HG03571 (cell line): ENCODE measurements at regions not wholly inside any gene's neighbourhood (a gene's known extent, or its start where the extent isn't known, plus 50 kb on each side); places are given as distances from the start of the nearest gene placed in this dataset.
"Not testable (repeated sequence)": the region's sequence is repeated elsewhere in the genome, so short reads cannot be mapped to it uniquely, and the experiment has no call there.

Source experiments
- ATAC-seq: cut with Tn5 transposase; IDR thresholded peaks from one replicate; pipeline ENCODE4 v1.9.1; 2021; ENCODE audit not compliant: unreplicated experiment

- no peak for ATAC-seq
Measured at GRCh38 chr5:164253764-164254163, 748.3 kb downstream of the MAT2B start.

DNA sequence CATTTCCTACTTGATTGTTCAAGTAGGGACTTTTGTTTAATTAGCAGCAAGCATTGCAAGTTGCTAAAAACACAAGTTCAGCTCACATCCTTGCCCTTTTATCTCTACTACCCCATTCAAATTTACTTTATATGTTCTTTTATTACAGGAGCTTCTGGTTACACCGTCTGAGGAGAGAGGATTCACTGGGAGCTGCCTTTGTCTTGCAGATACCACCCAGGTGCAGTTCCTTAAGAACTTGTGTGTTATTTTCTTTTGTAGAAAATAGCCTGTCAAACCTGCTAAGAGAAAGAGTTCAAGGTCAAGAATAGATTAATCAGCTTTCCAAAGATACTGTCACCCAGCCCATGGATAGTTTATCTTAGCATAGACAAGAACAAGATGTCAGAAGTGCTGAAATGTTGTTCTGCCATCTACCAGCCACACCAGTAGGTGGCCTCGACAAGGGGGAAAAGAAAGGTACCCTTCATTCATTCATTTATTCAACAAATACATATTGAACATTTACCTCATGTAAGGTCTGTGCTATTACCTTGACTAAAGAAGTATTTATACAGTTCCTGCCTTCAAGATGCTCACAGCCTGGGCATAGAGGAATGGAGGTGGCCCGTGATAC is 750.3 kb downstream of the MAT2B start:
- no peak for ATAC-seq

DNA sequence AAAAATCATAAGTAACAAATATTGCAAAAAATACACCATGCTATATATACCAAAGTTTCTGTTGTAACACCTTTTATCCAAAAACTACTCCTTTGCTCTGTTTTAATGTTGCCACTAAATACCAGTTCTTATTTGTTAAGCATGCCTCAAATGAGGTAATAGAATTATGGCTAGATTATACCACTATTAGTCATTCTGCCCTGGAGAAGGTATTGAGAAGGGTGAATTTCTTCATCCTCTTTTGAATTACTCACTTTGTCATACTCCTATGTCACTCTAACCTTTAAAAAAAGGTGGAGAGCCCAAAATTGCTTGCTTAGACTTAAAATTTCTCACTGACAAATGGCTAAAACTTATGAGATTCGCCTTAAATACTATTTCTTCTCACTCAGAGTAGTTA is 750.9 kb downstream of the MAT2B start:
- ATAC-seq = no peak

- ATAC-seq = no peak
Measured at GRCh38 chr5:164256954-164257353, 751.5 kb downstream of the MAT2B start.

- no peak for ATAC-seq
Measured at GRCh38 chr5:164265566-164265965, 760.1 kb downstream of the MAT2B start.

- no peak for ATAC-seq
Measured at GRCh38 chr5:164266571-164266970, 761.2 kb downstream of the MAT2B start.

- no peak for ATAC-seq
Measured at GRCh38 chr5:164277720-164278119, 772.3 kb downstream of the MAT2B start.

- ATAC-seq = no peak
Measured at GRCh38 chr5:164289526-164289925, 784.1 kb downstream of the MAT2B start.

GRCh38 chr5:164296603-164297080 is 791.2 kb downstream of the MAT2B start:
- no peak for ATAC-seq

GRCh38 chr5:164298165-164298564 is 792.7 kb downstream of the MAT2B start:
- ATAC-seq = no peak

DNA sequence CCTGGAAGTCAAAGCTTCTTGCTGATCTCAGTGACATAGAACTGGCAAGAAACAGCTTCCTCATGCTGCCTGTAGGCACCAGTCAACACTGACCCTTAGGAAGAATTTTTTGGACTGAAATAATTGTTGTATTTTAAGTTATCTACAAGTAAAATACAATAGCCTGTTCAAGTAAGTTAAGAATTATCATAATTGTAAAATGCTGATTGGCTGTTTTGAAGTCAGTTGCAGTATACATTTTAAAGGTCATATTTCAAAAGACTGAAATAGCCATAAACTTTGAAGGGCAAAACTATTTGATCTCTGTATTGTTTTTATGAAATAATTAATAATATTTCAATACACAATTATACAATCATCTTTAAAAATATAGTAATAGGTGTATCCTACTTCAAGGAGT is 794.9 kb downstream of the MAT2B start:
- ATAC-seq = no peak

GRCh38 chr5:164301136-164301535 is 795.7 kb downstream of the MAT2B start:
- ATAC-seq = no peak

DNA sequence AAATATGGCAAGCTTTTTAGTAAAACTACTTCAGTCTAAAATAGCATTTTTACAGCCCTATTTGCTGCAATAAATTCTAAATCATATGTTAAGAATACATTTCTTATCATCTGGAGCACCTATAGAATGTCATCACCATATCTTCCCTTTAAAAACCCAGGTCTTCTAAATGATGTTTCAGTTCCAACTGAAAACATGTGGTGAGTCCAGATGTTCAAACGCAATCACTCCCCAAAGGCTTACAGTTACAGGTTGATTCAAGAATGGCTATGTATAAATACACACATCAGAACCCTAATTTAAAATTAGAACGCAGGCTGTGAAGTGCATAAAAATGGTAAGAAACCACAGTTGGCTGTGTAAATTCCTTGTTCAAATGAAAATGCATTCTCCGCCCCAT is 796.3 kb downstream of the MAT2B start:
- ATAC-seq = no peak

DNA sequence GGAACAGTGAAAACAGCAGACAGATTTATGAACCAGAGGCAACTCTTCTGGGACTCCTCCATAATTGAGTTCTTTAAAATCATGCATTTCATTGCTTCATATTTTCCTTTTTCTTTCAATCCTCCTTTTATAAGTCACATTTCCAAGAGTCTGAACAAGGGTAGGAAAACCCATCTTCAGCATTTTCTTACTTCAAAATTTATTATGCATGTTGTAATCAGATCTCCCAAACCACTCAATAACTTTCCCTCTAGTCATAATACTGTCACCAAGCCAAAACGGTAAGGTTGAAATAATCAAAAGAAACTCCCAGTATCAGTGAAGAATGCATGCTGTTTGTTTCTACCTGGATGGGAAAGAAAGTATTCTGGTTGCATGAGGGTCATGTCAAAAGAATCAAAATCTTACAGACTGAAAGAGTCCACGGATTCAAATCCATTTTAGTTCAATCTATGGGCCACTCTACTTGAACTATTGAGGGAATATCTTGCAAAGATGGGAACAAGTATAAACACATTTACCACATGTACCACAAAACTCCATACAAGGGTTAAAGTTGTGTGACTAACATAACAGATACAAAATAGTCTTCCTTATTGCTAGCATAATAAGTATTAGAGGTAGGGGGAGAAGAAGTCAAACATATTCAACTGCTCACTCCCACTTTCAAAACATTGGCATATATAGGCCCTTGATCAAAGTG is 797.3 kb downstream of the MAT2B start:
- no peak for ATAC-seq

DNA sequence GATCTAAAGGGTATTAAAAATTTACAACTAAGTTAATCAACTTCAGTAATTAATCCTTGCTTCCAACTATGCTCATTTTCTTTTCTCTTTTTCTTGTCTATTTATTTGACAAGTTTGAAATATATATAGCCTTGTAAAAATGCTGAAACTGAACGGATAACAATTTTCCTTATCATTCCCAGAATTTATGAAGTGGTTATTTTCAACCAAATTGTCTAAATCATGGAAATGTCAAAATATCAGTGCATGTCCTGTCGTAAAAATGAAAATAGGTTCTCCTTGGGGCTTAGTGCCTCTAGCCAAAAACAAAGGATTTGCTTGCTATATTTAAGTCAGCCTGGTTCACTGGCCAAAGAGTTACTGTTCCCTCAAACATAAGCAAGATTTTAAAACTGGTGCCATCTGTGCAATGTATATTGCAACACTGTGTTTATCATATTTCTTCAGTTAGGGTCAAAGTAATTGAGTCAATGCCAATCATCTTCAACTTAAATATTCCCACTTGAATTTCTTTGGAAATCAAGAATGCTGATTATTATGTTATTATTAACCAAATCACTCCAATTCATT is 798.3 kb downstream of the MAT2B start:
- ATAC-seq = no peak

GRCh38 chr5:164306662-164307061 is 801.2 kb downstream of the MAT2B start:
- no peak for ATAC-seq

DNA sequence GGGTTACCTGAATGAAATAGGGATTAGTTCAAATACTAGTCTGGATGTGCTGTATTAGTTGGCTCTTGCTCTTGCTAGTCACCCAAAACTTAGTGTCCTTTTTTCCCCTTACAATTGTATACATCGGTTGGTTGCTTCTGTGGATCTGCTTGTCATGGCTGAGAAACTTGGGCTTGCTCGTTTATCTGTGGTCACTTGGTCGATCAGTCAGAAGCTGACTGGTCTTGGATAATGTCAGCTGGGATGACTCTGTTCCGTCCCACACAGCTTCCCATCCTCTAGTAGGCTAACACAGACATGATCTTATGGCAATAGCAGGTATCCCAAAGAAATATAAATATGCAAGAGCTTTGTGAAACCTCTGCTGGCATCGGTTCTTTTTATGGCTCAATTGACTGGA is 807.4 kb downstream of the MAT2B start:
- ATAC-seq = no peak

DNA sequence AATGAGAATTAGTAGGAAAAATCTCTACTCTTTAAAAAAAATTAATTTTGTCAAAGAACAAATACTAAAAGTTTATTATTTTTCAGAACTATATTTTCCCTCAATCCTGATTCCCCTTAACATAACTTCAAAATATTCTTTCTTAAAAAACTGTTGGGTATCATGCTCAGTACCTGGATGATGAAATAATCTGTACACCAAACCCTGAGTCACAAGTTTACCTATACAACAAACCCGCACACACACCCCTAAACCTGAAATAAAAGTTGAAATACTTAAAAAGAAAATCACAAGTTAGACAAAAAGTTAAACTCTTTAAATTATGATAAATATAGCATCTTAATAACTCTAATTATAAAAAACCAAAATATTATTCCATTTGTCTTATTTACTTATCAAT is 812.3 kb downstream of the MAT2B start:
- no peak for ATAC-seq

DNA sequence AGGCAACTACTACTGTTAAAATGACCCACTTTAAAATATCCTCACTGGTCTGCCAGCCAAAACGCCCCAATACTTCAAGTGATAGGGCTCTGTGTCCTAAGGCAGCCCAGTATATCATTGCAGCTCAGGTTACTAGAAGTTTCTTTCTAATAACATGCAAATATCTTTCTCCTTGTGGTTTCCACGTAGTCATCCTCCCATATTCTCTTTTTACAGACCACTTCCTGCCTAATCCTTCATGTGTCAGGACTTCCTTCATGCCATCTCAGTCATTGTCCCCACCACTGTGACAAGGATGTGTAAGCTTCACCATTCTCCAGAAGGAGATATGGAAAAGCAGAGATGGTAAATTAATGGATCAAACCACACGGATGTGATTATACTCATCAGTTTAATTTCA is 813.7 kb downstream of the MAT2B start:
- ATAC-seq = no peak

- no peak for ATAC-seq
Measured at GRCh38 chr5:164324239-164324638, 818.8 kb downstream of the MAT2B start.

DNA sequence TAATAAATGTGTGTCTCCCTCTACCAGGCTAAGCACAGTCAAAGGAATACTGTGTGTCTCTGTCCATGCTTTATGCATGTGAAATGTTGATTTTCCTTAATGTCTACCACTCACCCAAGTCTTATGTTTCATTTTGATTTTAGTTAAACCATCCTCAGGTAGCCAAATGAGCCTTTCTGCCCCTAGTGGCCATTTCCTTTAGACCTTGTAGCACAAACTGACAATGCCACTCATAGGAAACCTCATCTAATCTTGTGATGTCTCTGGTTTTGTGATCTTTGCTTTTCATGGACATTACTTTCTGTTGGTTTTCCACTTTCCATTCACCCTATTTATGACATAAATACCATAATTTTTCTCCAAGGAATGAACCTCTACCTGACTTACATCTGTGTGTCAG is 820.8 kb downstream of the MAT2B start:
- no peak for ATAC-seq

GRCh38 chr5:164327166-164327565 is 821.7 kb downstream of the MAT2B start:
- not testable (repeated sequence) for ATAC-seq
